SK-N-SH (cell line): ENCODE measurements at regions not wholly inside any gene's neighbourhood (a gene's known extent, or its start where the extent isn't known, plus 50 kb on each side); places are given as distances from the start of the nearest gene placed in this dataset.

Experiments
- CHD2 ChIP-seq: fragments of 150-350 bp; IDR thresholded peaks from 2 replicates; pipeline ENCODE4 v1.6.1; 2018; ENCODE audit warnings: low read length; ENCODE audit not compliant: partially characterized antibody
- CTCF ChIP-seq: fragments of 200-600 bp; sonication (generic); IDR thresholded peaks from 2 replicates; pipeline ENCODE4 v1.6.1; 2017; ENCODE audit warnings: antibody characterized with exemption, mild to moderate bottlenecking, moderate library complexity
- IRF3 ChIP-seq: fragments of 150-350 bp; IDR thresholded peaks from 2 replicates; pipeline ENCODE4 v1.6.1; 2016; ENCODE audit warnings: mild to moderate bottlenecking, low read depth, low read length
- MAX ChIP-seq: IDR thresholded peaks from 2 replicates; pipeline ENCODE4 v1.4.0; 2012; ENCODE audit warnings: low read depth
- NRF1 ChIP-seq: IDR thresholded peaks from 2 replicates; pipeline ENCODE4 v1.6.1; 2012; ENCODE audit warnings: low read depth, mild to moderate bottlenecking, low read length
- RFX5 ChIP-seq: IDR thresholded peaks from 2 replicates; pipeline ENCODE4 v1.6.1; 2012; ENCODE audit warnings: mild to moderate bottlenecking, improper control_type of control experiment, low read length
- TAF1 ChIP-seq: IDR thresholded peaks from 2 replicates; pipeline ENCODE4 v1.6.1; 2012; ENCODE audit warnings: low read depth, mild to moderate bottlenecking, low read length, moderate library complexity, borderline replicate concordance

- no peak for TF ChIP-seq CTCF
- no peak for TF ChIP-seq RFX5
- TF ChIP-seq IRF3, result no peak
- no peak for TF ChIP-seq MAX
- TF ChIP-seq NRF1, result no peak
- no peak for TF ChIP-seq CHD2
- TF ChIP-seq TAF1, result no peak
Observed at GRCh38 chrX:88558421-88558820, 188.6 kb upstream of the CPXCR1 start.
